COR-L47 (cell line): ENCODE measurements at regions not wholly inside any gene's neighbourhood (a gene's known extent, or its start where the extent isn't known, plus 50 kb on each side); places are given as distances from the start of the nearest gene placed in this dataset.
"Not testable (repeated sequence)": the region's sequence is repeated elsewhere in the genome, so short reads cannot be mapped to it uniquely, and the experiment has no call there.

Source experiments
- DNase-seq: peaks from one replicate; lab custom pipeline; 2025; lab: John Stamatoyannopoulos, UW

DNA sequence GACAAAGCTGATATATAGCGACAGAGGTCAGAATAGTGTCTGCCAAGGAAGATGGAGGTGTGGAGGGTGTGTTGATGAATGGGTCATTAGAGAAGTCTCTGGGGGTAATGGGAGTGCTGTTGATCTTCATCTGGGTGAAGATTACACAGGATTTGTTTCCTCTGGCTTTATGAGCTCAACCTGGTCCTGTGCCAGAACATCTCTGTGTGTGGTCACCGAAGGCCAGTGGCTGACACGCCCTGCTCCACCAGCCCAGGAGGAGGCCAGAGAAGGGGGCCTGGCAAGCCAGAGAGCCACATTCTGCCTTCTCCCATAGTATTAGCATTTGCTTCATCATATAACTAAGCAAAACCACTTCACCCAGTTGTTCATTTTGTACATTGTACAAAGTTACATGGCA, 121.1 kb downstream of the ZNF621 start:
- DNase-seq, result peak; percentile 45

DNA sequence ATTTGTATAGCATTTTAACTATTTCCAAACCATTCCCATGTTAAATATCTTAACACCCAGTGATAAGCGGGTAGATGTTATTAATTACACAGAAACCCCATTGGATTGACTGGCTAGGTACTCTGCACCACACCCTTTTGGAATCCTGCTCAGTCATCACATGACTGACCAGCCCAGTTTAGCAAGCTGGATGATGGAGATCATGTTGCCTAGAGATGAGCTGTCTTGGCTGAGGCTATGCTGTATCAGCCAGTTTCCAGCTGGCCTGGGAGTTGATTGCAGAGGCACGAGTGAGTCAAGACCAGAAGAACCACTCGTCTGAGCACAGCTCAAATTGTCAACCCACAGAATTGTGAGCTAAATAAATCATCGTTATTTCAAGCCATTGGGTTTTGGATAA, 124.6 kb downstream of the ZNF621 start:
- no peak for DNase-seq

- DNase-seq, result no peak
Measured at GRCh38 chr3:40652072-40652471, 127.3 kb downstream of the ZNF621 start.

GRCh38 chr3:40653001-40653400, 128.2 kb downstream of the ZNF621 start:
- no peak for DNase-seq

- DNase-seq, result no peak
Measured at GRCh38 chr3:40653878-40654277, 129.1 kb downstream of the ZNF621 start.

DNA sequence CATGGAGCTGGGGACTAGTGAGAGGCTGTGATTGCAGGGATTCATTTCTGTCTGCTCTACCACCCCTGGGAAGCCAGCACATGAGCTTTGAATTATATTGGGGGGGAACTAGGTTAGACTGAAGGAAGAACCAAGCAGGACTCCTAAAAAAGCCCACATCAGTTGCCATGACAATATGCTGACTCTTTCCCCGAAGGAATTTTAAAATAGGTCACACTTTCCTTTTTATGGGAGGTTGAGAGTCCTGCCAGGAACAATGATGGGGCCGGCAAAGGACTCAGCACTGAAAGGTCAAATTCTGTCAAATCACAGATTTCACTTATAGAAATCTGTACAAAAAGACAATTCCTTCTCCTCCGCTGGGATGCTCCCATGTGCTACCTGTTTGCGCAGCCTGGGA, 130.8 kb downstream of the ZNF621 start:
- DNase-seq, result no peak

GRCh38 chr3:40657623-40658022, 132.9 kb downstream of the ZNF621 start:
- no peak for DNase-seq

DNA sequence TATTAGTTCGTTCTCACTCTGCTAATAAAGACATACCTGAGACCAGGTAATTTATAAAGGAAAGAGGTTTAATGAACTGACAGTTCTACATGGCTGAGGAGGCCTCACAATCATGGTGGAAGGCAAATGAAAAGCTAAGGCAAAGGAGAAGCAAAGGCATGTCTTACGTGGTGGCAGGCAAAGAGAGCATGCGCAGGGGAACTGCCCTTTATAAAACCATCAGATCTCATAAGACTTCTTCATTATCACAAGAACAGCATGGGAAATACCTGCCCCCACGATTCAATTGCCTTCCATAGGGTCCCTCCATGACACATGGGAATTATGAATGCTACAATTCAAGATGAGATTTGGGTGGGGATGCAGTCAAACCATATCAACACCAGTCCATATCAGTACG, 133.5 kb downstream of the ZNF621 start:
- no peak for DNase-seq

GRCh38 chr3:40660554-40660953, 135.8 kb downstream of the ZNF621 start:
- DNase-seq, result no peak

GRCh38 chr3:40661284-40661683, 136.5 kb downstream of the ZNF621 start:
- no peak for DNase-seq

- DNase-seq, result no peak
Measured at GRCh38 chr3:40663280-40663679, 138.5 kb downstream of the ZNF621 start.

- no peak for DNase-seq
Measured at GRCh38 chr3:40669176-40669575, 144.4 kb downstream of the ZNF621 start.

- DNase-seq, result no peak
Measured at GRCh38 chr3:40672861-40673260, 148.1 kb downstream of the ZNF621 start.

DNA sequence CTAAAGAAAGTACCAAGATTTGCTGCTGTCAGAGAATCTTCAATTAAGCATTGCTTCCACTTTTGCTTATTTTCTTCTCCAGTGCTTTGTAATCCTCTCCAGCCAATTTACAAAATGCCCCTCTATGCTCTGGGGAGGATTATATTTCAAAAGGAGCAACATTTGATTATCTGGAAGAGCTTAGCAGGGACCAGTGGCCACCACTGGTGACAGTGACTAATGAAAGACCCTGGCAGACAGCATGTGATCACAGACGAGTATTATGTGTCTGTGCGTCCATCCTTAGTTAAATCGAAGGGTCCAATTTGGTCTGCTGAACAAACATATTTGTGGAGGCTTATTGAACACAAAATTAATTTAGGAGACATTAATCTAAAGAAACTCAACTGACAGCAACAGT, 152.6 kb downstream of the ZNF621 start:
- DNase-seq, result no peak

DNA sequence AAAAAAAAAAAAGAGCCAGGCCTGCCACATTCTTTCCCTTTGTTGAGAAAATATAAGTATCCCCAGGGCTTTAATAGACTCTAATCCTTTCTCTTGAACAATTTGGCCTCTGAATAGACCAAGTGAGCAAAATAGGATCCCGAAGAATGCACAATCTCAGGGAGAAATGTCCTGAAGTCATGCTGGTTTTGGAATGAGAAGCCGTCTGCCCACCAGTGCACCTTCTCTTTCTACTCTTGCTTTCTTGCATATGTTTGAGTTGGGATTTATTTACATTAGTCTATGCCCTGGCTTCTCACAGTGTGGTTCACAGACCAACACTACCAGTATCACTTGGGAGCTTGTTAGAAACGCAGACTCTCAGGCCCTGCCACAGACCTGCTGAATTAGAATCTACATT, 153.0 kb downstream of the ZNF621 start:
- no peak for DNase-seq

GRCh38 chr3:40679290-40679689, 154.5 kb downstream of the ZNF621 start:
- no peak for DNase-seq

- no peak for DNase-seq
Measured at GRCh38 chr3:40680685-40681657, 156.2 kb downstream of the ZNF621 start.

GRCh38 chr3:40681658-40682055, 156.9 kb downstream of the ZNF621 start:
- no peak for DNase-seq

GRCh38 chr3:40689837-40690236, 165.1 kb downstream of the ZNF621 start:
- DNase-seq, result no peak

- DNase-seq, result peak; percentile 32
Measured at GRCh38 chr3:40690749-40691451, 166.1 kb downstream of the ZNF621 start.

GRCh38 chr3:40691452-40691861, 166.7 kb downstream of the ZNF621 start:
- no peak for DNase-seq

DNA sequence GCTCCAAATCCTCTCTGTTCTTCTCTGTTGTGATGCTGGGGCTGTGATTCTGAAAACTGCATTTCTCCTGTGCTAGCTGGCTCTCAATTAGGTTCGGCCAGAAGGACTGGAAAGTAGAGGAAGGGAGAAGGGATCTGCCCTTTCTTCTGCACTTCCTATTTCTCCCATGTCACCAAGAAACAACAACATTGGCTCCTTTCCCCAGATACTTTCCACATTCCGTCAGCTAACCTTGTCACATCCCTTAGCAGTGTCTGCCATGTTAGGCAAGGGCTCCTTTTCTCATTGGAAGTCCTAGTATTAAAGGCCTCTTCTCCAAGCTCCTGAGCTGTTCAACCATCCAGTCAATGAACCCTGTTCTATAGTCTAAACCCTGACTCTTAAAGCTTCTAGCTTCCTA, 171.1 kb downstream of the ZNF621 start:
- DNase-seq, result no peak

DNA sequence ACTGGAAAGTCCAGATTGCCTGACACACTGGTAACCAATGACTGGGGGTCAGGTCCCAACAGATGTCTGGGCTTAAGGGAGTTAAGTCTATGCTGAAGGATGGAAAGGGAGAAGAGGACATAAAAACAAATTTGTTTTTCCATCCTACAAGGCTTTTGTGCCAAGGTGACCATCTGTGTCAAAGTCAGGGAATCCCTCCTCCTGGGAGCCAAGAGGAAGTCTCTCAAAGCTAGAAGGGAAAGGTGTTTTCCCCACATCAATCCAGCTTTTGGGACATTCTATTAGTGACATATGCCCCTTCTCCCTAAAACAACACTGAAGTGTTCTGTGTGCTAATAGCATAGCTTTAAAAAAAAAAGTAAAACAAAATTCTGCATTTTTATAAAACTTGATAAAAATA, 173.9 kb downstream of the ZNF621 start:
- DNase-seq, result not testable (repeated sequence)
